ENCODE measurements at regions not wholly inside any gene's neighbourhood (a gene's known extent, or its start where the extent isn't known, plus 50 kb on each side); places are given as distances from the start of the nearest gene placed in this dataset.

GRCh38 chr5:153402550-153402949 is 87.9 kb upstream of the GRIA1 start:
- intact Hi-C loops (cut with DNase I) = no loop called here
- no peak for ATAC-seq
- H3K4me1 ChIP-seq = no peaks in the 10 kb centered on the region
- no peaks in the 10 kb centered on the region for H3K9me3 ChIP-seq
- no peaks in the 10 kb centered on the region for H3K36me3 ChIP-seq
- TF ChIP-seq CTCF (IDR thresholded peaks at IDR 0.05) = no peak
- no peak overlapping the region for H3K27ac ChIP-seq
- no peak for DNase-seq
- H3K4me3 ChIP-seq = no peak overlapping the region
- H3K27me3 ChIP-seq = no peaks in the 10 kb centered on the region

GRCh38 chr5:153403470-153403869 is 87.0 kb upstream of the GRIA1 start:
- intact Hi-C loops (cut with DNase I) = no loop called here
- ATAC-seq (no peak), DNase-seq (no peak)
- Histone ChIP-seq H3K27ac (no peak overlapping the region), H3K36me3 (no peaks in the 10 kb centered on the region), H3K4me3 (no peak overlapping the region), H3K27me3 (no peaks in the 10 kb centered on the region), H3K4me1 (no peaks in the 10 kb centered on the region), H3K9me3 (no peaks in the 10 kb centered on the region)
- no peak for TF ChIP-seq CTCF (IDR thresholded peaks at IDR 0.05)

- no peaks in the 10 kb centered on the region for H3K27me3 ChIP-seq
- no peaks in the 10 kb centered on the region for H3K9me3 ChIP-seq
- no peak for ATAC-seq
- DNase-seq = no peak
- 38 to 43% methylated on average over 7 of the region's 7 CpGs for WGBS, 2 donors
- intact Hi-C loops (cut with DNase I) = no loop called here
- no peaks in the 10 kb centered on the region for H3K36me3 ChIP-seq
- no peak overlapping the region for H3K4me3 ChIP-seq
- no peak for TF ChIP-seq CTCF (IDR thresholded peaks at IDR 0.05)
- no peak overlapping the region for H3K27ac ChIP-seq
- no peaks in the 10 kb centered on the region for H3K4me1 ChIP-seq
Measured at GRCh38 chr5:153404747-153405146, 85.7 kb upstream of the GRIA1 start.

GRCh38 chr5:153421676-153422075 is 68.8 kb upstream of the GRIA1 start:
- Histone ChIP-seq H3K27me3 (peaks cover 0 to 21% (median 0%) of the 10 kb centered on the region in 7 donors), H3K36me3 (no peaks in the 10 kb centered on the region), H3K4me1 (no peaks in the 10 kb centered on the region), H3K27ac (no peak overlapping the region), H3K9me3 (no peaks in the 10 kb centered on the region), H3K4me3 (no peak overlapping the region)
- intact Hi-C loops (cut with DNase I) = no loop called here
- DNase-seq (no peak), ATAC-seq (no peak)
- no peak for TF ChIP-seq CTCF (IDR thresholded peaks at IDR 0.05)

GRCh38 chr5:153425914-153426313 is 64.6 kb upstream of the GRIA1 start:
- Histone ChIP-seq H3K4me3 (no peak overlapping the region), H3K9me3 (no peaks in the 10 kb centered on the region), H3K27me3 (peaks cover 0 to 10% (median 0%) of the 10 kb centered on the region in 7 donors), H3K27ac (no peak overlapping the region), H3K4me1 (no peaks in the 10 kb centered on the region), H3K36me3 (no peaks in the 10 kb centered on the region)
- no peak for DNase-seq
- no peak for ATAC-seq
- intact Hi-C loops (cut with DNase I) = no loop called here
- 21 to 28% methylated on average over 1 of the region's 1 CpG for WGBS, 2 donors
- peak in 1 of 9 donors; percentile 9 for TF ChIP-seq CTCF (IDR thresholded peaks at IDR 0.05)

All from heart right ventricle (tissue), 16 donors.